GM23338 (cell line): ENCODE measurements at regions not wholly inside any gene's neighbourhood (a gene's known extent, or its start where the extent isn't known, plus 50 kb on each side); places are given as distances from the start of the nearest gene placed in this dataset.

Experiments used
- ATAC-seq: fragments of 200-7000 bp; cut with Tn5 transposase; 3 replicates; pipeline ENCODE4 v1.9.1; 2020
- DNase-seq: peaks from one replicate; pipeline ENCODE4 v3.0.0-alpha.2; 2015; ENCODE audit warnings: low spot score
- H2AFZ ChIP-seq: fragments of 200-600 bp; sonication (generic); 2 replicates; pipeline ENCODE4 v1.8.0; 2016; ENCODE audit warnings: antibody characterized with exemption, mild to moderate bottlenecking, moderate library complexity
- H3F3A ChIP-seq: fragments of 200-600 bp; sonication (generic); replicated peaks from 2 replicates; pipeline ENCODE4 v1.8.0; 2017; ENCODE audit warnings: antibody characterized with exemption, mixed run types, low read depth
- H3K27ac ChIP-seq: fragments of 200-600 bp; sonication (generic); 2 replicates; pipeline ENCODE4 v1.6.1; 2016; ENCODE audit warnings: low read depth
- H3K27me3 ChIP-seq: fragments of 200-600 bp; sonication (generic); 2 replicates; pipeline ENCODE4 v1.8.0; 2016; ENCODE audit warnings: mild to moderate bottlenecking, mixed run types, moderate library complexity; ENCODE audit not compliant: insufficient read depth
- H3K36me3 ChIP-seq: fragments of 200-600 bp; sonication (generic); 2 replicates; pipeline ENCODE4 v1.8.0; 2016; ENCODE audit warnings: mild to moderate bottlenecking; ENCODE audit not compliant: insufficient read depth
- H3K4me1 ChIP-seq: fragments of 200-600 bp; sonication (generic); 2 replicates; pipeline ENCODE4 v1.8.0; 2016; ENCODE audit warnings: mild to moderate bottlenecking, moderate library complexity; ENCODE audit not compliant: insufficient read depth
- H3K4me2 ChIP-seq: fragments of 200-600 bp; sonication (generic); 2 replicates; pipeline ENCODE4 v1.7.1; 2017; ENCODE audit warnings: mixed run types
- H3K4me3 ChIP-seq: fragments of 200-600 bp; sonication (generic); 2 replicates; pipeline ENCODE4 v1.6.1; 2016; ENCODE audit warnings: mixed run types
- H3K79me2 ChIP-seq: fragments of 200-600 bp; sonication (generic); replicated peaks from 2 replicates; pipeline ENCODE4 v1.8.0; 2017; ENCODE audit warnings: mild to moderate bottlenecking; ENCODE audit not compliant: insufficient read depth
- H3K9me2 ChIP-seq: fragments of 200-600 bp; sonication (generic); 2 replicates; pipeline ENCODE4 v1.8.0; 2017; ENCODE audit not compliant: insufficient read depth
- H4K20me1 ChIP-seq: fragments of 200-600 bp; sonication (generic); replicated peaks from 2 replicates; pipeline ENCODE4 v1.8.0; 2017; ENCODE audit warnings: mild to moderate bottlenecking; ENCODE audit not compliant: insufficient read depth
- H3K27ac Mint-ChIP-seq: 2 replicates; pipeline ENCODE4 v1.8.0; 2020; ENCODE audit warnings: inconsistent platforms, mild to moderate bottlenecking, moderate library complexity, mixed read lengths
- H3K27me3 Mint-ChIP-seq: 3 replicates; pipeline ENCODE4 v1.8.0; 2022; ENCODE audit warnings: low read depth, mild to moderate bottlenecking, moderate library complexity, mixed read lengths, inconsistent platforms; ENCODE audit not compliant: insufficient read depth, poor library complexity
- H3K36me3 Mint-ChIP-seq: 3 replicates; pipeline ENCODE4 v1.8.0; 2021; ENCODE audit warnings: low read depth, mild to moderate bottlenecking, inconsistent platforms, moderate library complexity, mixed read lengths
- H3K4me1 Mint-ChIP-seq: 3 replicates; pipeline ENCODE4 v1.8.0; 2020; ENCODE audit warnings: mild to moderate bottlenecking, inconsistent platforms, mixed read lengths
- H3K4me3 Mint-ChIP-seq: 3 replicates; pipeline ENCODE4 v1.8.0; 2021; ENCODE audit warnings: moderate library complexity, mild to moderate bottlenecking, inconsistent platforms, mixed read lengths
- H3K9me3 Mint-ChIP-seq: 3 replicates; pipeline ENCODE4 v1.8.0; 2020; ENCODE audit warnings: moderate library complexity, mild to moderate bottlenecking, inconsistent platforms, mixed read lengths
- CREB1 ChIP-seq: fragments of 250-450 bp; sonication (Bioruptor Pico); IDR thresholded peaks from 2 replicates; pipeline ENCODE4 v1.5.0; 2020; ENCODE audit warnings: low read depth, mild to moderate bottlenecking, moderate library complexity
- EZH2 ChIP-seq: fragments of 200-600 bp; sonication (generic); IDR thresholded peaks from one replicate; pipeline ENCODE4 v1.8.0; 2017; ENCODE audit warnings: antibody characterized with exemption, mild to moderate bottlenecking, low read depth; ENCODE audit not compliant: unreplicated experiment
- EZH2phosphoT487 ChIP-seq: fragments of 200-600 bp; sonication (generic); IDR thresholded peaks from one replicate; pipeline ENCODE4 v1.8.1; 2018; ENCODE audit warnings: antibody characterized with exemption; ENCODE audit not compliant: unreplicated experiment
- JUNB ChIP-seq: IDR thresholded peaks from one replicate; pipeline ENCODE4 v1.6.1; 2016; ENCODE audit warnings: antibody characterized with exemption; ENCODE audit not compliant: unreplicated experiment
- STAT1 ChIP-seq: IDR thresholded peaks from one replicate; pipeline ENCODE4 v1.6.1; 2016; ENCODE audit warnings: antibody characterized with exemption; ENCODE audit not compliant: unreplicated experiment
- ZNF114 ChIP-seq: fragments of 250-450 bp; sonication (Bioruptor Pico); IDR thresholded peaks from 2 replicates; pipeline ENCODE4 v1.5.0; 2020; ENCODE audit warnings: mild to moderate bottlenecking, moderate library complexity
- ZNF331 ChIP-seq: fragments of 250-450 bp; sonication (Bioruptor Pico); IDR thresholded peaks from 2 replicates; pipeline ENCODE4 v1.5.0; 2020; ENCODE audit warnings: low read depth, mild to moderate bottlenecking, moderate library complexity
- TF ChIP-seq, protein P1 (sequence below): IDR thresholded peaks from one replicate; pipeline ENCODE4 v1.6.1; 2018; ENCODE audit warnings: antibody characterized with exemption; ENCODE audit not compliant: unreplicated experiment
- TF ChIP-seq, protein P2 (sequence below): IDR thresholded peaks from 2 replicates; pipeline ENCODE4 v1.6.1; 2016; ENCODE audit warnings: antibody characterized with exemption
- TF ChIP-seq, protein P3 (sequence below): fragments of 250-450 bp; sonication (Bioruptor Pico); IDR thresholded peaks from 2 replicates; pipeline ENCODE4 v1.5.0; 2020; ENCODE audit warnings: mild to moderate bottlenecking, moderate library complexity
- TF ChIP-seq, protein P4 (sequence below), 2 experiments: fragments of 200-600 bp in 1 of 2; sonication (generic) in 1 of 2; conservative IDR thresholded peaks; 2 replicates each; pipeline versions ENCODE4 v1.5.1 to v1.6.1; 2016 to 2017; ENCODE audit warnings: antibody characterized with exemption in 2 of 2, low read depth in 2 of 2, mild to moderate bottlenecking in 2 of 2, moderate library complexity in 1 of 2

DNA sequence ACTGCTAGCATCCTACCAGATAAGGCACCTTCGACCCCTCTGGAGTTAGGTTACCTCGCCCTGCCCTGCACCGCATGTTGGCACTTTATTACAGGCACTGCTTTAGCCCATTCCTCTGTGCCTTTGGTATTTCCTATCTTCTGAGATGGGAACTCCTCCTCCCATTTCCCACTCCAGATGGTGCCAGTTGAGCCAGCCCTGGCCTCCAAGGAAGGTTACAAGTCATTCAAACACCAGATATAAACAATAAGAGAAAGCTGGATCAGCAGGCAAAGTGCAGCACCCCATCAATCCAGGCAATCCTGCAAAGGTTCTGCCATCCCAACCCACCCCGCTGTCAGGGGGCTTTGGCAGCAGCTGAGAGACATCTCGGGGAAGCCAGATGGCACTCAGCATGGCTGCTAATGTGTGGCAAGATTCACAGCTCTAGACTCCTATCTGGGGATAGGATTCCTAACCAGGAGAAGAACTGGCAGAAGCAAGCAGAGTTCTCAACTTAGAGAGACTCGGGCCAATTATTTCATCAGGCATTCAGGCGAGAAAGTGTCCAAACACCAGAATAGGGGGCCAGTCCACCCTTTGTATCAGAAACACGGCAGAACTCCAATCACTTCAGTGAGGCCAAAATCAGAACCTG is 113.0 kb downstream of the COPRS start:
- no peak overlapping the region for H3K27ac Mint-ChIP-seq
- Histone ChIP-seq H4K20me1 (no peaks in the 10 kb centered on the region), H3F3A (no peaks in the 10 kb centered on the region), H2AFZ (no peak overlapping the region; the same call in 1 of the 2 replicates), H3K27me3 (no peaks in the 10 kb centered on the region), H3K4me1 (peaks cover 1% of the 10 kb centered on the region; the same call in 1 of the 2 replicates), H3K4me3 (no peak overlapping the region), H3K79me2 (no peaks in the 10 kb centered on the region), H3K27ac (no peak overlapping the region), H3K9me2 (no peaks in the 10 kb centered on the region), H3K36me3 (no peaks in the 10 kb centered on the region), H3K4me2 (no peak overlapping the region)
- no peak for DNase-seq
- H3K4me3 Mint-ChIP-seq, result no peak overlapping the region
- peaks cover 4% of the 10 kb centered on the region for H3K27me3 Mint-ChIP-seq
- H3K9me3 Mint-ChIP-seq, result no peaks in the 10 kb centered on the region
- no peaks in the 10 kb centered on the region for H3K36me3 Mint-ChIP-seq
- H3K4me1 Mint-ChIP-seq, result peaks cover 7% of the 10 kb centered on the region
- ATAC-seq, result no peak
- no peak for TF ChIP-seq ZNF331 (CRISPR knock-in tag)
- TF ChIP-seq ZNF114 (CRISPR knock-in tag), result no peak
- TF ChIP-seq STAT1, result no peak
- TF ChIP-seq CREB1 (CRISPR knock-in tag), result no peak
- TF ChIP-seq, protein P1, sequence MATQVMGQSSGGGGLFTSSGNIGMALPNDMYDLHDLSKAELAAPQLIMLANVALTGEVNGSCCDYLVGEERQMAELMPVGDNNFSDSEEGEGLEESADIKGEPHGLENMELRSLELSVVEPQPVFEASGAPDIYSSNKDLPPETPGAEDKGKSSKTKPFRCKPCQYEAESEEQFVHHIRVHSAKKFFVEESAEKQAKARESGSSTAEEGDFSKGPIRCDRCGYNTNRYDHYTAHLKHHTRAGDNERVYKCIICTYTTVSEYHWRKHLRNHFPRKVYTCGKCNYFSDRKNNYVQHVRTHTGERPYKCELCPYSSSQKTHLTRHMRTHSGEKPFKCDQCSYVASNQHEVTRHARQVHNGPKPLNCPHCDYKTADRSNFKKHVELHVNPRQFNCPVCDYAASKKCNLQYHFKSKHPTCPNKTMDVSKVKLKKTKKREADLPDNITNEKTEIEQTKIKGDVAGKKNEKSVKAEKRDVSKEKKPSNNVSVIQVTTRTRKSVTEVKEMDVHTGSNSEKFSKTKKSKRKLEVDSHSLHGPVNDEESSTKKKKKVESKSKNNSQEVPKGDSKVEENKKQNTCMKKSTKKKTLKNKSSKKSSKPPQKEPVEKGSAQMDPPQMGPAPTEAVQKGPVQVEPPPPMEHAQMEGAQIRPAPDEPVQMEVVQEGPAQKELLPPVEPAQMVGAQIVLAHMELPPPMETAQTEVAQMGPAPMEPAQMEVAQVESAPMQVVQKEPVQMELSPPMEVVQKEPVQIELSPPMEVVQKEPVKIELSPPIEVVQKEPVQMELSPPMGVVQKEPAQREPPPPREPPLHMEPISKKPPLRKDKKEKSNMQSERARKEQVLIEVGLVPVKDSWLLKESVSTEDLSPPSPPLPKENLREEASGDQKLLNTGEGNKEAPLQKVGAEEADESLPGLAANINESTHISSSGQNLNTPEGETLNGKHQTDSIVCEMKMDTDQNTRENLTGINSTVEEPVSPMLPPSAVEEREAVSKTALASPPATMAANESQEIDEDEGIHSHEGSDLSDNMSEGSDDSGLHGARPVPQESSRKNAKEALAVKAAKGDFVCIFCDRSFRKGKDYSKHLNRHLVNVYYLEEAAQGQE, result no peak
- TF ChIP-seq, protein P2, sequence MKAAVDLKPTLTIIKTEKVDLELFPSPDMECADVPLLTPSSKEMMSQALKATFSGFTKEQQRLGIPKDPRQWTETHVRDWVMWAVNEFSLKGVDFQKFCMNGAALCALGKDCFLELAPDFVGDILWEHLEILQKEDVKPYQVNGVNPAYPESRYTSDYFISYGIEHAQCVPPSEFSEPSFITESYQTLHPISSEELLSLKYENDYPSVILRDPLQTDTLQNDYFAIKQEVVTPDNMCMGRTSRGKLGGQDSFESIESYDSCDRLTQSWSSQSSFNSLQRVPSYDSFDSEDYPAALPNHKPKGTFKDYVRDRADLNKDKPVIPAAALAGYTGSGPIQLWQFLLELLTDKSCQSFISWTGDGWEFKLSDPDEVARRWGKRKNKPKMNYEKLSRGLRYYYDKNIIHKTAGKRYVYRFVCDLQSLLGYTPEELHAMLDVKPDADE, result no peak
- TF ChIP-seq, protein P3, sequence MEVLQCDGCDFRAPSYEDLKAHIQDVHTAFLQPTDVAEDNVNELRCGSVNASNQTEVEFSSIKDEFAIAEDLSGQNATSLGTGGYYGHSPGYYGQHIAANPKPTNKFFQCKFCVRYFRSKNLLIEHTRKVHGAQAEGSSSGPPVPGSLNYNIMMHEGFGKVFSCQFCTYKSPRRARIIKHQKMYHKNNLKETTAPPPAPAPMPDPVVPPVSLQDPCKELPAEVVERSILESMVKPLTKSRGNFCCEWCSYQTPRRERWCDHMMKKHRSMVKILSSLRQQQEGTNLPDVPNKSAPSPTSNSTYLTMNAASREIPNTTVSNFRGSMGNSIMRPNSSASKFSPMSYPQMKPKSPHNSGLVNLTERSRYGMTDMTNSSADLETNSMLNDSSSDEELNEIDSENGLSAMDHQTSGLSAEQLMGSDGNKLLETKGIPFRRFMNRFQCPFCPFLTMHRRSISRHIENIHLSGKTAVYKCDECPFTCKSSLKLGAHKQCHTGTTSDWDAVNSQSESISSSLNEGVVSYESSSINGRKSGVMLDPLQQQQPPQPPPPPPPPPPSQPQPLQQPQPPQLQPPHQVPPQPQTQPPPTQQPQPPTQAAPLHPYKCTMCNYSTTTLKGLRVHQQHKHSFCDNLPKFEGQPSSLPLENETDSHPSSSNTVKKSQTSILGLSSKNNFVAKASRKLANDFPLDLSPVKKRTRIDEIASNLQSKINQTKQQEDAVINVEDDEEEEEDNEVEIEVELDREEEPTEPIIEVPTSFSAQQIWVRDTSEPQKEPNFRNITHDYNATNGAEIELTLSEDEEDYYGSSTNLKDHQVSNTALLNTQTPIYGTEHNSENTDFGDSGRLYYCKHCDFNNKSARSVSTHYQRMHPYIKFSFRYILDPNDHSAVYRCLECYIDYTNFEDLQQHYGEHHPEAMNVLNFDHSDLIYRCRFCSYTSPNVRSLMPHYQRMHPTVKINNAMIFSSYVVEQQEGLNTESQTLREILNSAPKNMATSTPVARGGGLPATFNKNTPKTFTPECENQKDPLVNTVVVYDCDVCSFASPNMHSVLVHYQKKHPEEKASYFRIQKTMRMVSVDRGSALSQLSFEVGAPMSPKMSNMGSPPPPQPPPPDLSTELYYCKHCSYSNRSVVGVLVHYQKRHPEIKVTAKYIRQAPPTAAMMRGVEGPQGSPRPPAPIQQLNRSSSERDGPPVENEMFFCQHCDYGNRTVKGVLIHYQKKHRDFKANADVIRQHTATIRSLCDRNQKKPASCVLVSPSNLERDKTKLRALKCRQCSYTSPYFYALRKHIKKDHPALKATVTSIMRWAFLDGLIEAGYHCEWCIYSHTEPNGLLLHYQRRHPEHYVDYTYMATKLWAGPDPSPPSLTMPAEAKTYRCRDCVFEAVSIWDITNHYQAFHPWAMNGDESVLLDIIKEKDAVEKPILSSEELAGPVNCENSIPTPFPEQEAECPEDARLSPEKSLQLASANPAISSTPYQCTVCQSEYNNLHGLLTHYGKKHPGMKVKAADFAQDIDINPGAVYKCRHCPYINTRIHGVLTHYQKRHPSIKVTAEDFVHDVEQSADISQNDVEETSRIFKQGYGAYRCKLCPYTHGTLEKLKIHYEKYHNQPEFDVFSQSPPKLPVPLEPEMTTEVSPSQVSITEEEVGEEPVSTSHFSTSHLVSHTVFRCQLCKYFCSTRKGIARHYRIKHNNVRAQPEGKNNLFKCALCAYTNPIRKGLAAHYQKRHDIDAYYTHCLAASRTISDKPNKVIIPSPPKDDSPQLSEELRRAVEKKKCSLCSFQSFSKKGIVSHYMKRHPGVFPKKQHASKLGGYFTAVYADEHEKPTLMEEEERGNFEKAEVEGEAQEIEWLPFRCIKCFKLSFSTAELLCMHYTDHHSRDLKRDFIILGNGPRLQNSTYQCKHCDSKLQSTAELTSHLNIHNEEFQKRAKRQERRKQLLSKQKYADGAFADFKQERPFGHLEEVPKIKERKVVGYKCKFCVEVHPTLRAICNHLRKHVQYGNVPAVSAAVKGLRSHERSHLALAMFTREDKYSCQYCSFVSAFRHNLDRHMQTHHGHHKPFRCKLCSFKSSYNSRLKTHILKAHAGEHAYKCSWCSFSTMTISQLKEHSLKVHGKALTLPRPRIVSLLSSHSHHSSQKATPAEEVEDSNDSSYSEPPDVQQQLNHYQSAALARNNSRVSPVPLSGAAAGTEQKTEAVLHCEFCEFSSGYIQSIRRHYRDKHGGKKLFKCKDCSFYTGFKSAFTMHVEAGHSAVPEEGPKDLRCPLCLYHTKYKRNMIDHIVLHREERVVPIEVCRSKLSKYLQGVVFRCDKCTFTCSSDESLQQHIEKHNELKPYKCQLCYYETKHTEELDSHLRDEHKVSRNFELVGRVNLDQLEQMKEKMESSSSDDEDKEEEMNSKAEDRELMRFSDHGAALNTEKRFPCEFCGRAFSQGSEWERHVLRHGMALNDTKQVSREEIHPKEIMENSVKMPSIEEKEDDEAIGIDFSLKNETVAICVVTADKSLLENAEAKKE (CRISPR knock-in tag), result no peak
- no peak for TF ChIP-seq JUNB
- TF ChIP-seq EZH2phosphoT487, result no peak
- TF ChIP-seq, protein P4, sequence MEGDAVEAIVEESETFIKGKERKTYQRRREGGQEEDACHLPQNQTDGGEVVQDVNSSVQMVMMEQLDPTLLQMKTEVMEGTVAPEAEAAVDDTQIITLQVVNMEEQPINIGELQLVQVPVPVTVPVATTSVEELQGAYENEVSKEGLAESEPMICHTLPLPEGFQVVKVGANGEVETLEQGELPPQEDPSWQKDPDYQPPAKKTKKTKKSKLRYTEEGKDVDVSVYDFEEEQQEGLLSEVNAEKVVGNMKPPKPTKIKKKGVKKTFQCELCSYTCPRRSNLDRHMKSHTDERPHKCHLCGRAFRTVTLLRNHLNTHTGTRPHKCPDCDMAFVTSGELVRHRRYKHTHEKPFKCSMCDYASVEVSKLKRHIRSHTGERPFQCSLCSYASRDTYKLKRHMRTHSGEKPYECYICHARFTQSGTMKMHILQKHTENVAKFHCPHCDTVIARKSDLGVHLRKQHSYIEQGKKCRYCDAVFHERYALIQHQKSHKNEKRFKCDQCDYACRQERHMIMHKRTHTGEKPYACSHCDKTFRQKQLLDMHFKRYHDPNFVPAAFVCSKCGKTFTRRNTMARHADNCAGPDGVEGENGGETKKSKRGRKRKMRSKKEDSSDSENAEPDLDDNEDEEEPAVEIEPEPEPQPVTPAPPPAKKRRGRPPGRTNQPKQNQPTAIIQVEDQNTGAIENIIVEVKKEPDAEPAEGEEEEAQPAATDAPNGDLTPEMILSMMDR (conservative IDR thresholded peaks at IDR 0.05; ENCODE audit: low read depth in 2 of 2), result no peak
- TF ChIP-seq EZH2, result no peak
